ENCODE measurements at regions not wholly inside any gene's neighbourhood (a gene's known extent, or its start where the extent isn't known, plus 50 kb on each side); places are given as distances from the start of the nearest gene placed in this dataset.
"Not testable (repeated sequence)": the region's sequence is repeated elsewhere in the genome, so short reads cannot be mapped to it uniquely, and the experiment has no call there.

GRCh38 chr14:106652494-106652893 is 1126.1 kb downstream of the TMEM121 start:
- DNase-seq (ENCODE audit: missing footprints) = no peak
- ATAC-seq = no peak
- intact Hi-C loops (cut with DNase I) = no loop called here

GRCh38 chr14:106657460-106657859 is 1131.1 kb downstream of the TMEM121 start:
- intact Hi-C loops (cut with DNase I) = no loop called here
- ATAC-seq = no peak
- no peak for DNase-seq (ENCODE audit: missing footprints)

- DNase-seq (ENCODE audit: missing footprints); intact Hi-C loops (cut with DNase I); ATAC-seq: not testable (repeated sequence)
Observed at GRCh38 chr14:106658066-106658860, 1131.9 kb downstream of the TMEM121 start.

- ATAC-seq; DNase-seq (ENCODE audit: missing footprints); intact Hi-C loops (cut with DNase I): not testable (repeated sequence)
Observed at GRCh38 chr14:106661561-106661960, 1135.2 kb downstream of the TMEM121 start.

- ATAC-seq (no peak), DNase-seq (ENCODE audit: missing footprints) (no peak)
- intact Hi-C loops (cut with DNase I) = no loop called here
Observed at GRCh38 chr14:106662936-106663550, 1136.7 kb downstream of the TMEM121 start.

GRCh38 chr14:106663805-106664410 is 1137.5 kb downstream of the TMEM121 start:
- DNase-seq (ENCODE audit: missing footprints); intact Hi-C loops (cut with DNase I); ATAC-seq: not testable (repeated sequence)

GRCh38 chr14:106665814-106666213 is 1139.4 kb downstream of the TMEM121 start:
- intact Hi-C loops (cut with DNase I) = no loop called here
- ATAC-seq = no peak
- no peak for DNase-seq (ENCODE audit: missing footprints)

- no peak for DNase-seq (ENCODE audit: missing footprints)
- no peak for ATAC-seq
- intact Hi-C loops (cut with DNase I) = no loop called here
Observed at GRCh38 chr14:106666341-106666740, 1140.0 kb downstream of the TMEM121 start.

- DNase-seq (ENCODE audit: missing footprints) (no peak), ATAC-seq (no peak)
- intact Hi-C loops (cut with DNase I) = no loop called here
Observed at GRCh38 chr14:106670011-106670410, 1143.6 kb downstream of the TMEM121 start.

GRCh38 chr14:106674093-106674492 is 1147.7 kb downstream of the TMEM121 start:
- ATAC-seq; intact Hi-C loops (cut with DNase I); DNase-seq (ENCODE audit: missing footprints): not testable (repeated sequence)

- intact Hi-C loops (cut with DNase I); ATAC-seq; DNase-seq (ENCODE audit: missing footprints): not testable (repeated sequence)
Observed at GRCh38 chr14:106674509-106675125, 1148.2 kb downstream of the TMEM121 start.

GRCh38 chr14:106675716-106676115 is 1149.3 kb downstream of the TMEM121 start:
- ATAC-seq; DNase-seq (ENCODE audit: missing footprints); intact Hi-C loops (cut with DNase I): not testable (repeated sequence)

- DNase-seq (ENCODE audit: missing footprints) = no peak
- intact Hi-C loops (cut with DNase I) = no loop called here
- no peak for ATAC-seq
Observed at GRCh38 chr14:106679776-106680175, 1153.4 kb downstream of the TMEM121 start.

GRCh38 chr14:106681161-106681560 is 1154.8 kb downstream of the TMEM121 start:
- no peak for DNase-seq (ENCODE audit: missing footprints)
- intact Hi-C loops (cut with DNase I) = no loop called here
- no peak for ATAC-seq

GRCh38 chr14:106681568-106681967 is 1155.2 kb downstream of the TMEM121 start:
- DNase-seq (ENCODE audit: missing footprints) = no peak
- intact Hi-C loops (cut with DNase I) = no loop called here
- ATAC-seq = no peak

GRCh38 chr14:106683631-106684030 is 1157.2 kb downstream of the TMEM121 start:
- intact Hi-C loops (cut with DNase I) = no loop called here
- ATAC-seq (no peak), DNase-seq (ENCODE audit: missing footprints) (no peak)

GRCh38 chr14:106686533-106686932 is 1160.2 kb downstream of the TMEM121 start:
- intact Hi-C loops (cut with DNase I) = no loop called here
- no peak for ATAC-seq
- DNase-seq (ENCODE audit: missing footprints) = no peak

- intact Hi-C loops (cut with DNase I) = no loop called here
- DNase-seq (ENCODE audit: missing footprints) (no peak), ATAC-seq (no peak)
Observed at GRCh38 chr14:106690333-106690891, 1164.0 kb downstream of the TMEM121 start.

Data from Right ventricle myocardium inferior (tissue), 1 donor.